A549 (cell line): ENCODE measurements at regions not wholly inside any gene's neighbourhood (a gene's known extent, or its start where the extent isn't known, plus 50 kb on each side); places are given as distances from the start of the nearest gene placed in this dataset.

Experiments used
- MAZ ChIP-seq: fragments of 150-350 bp; IDR thresholded peaks from 2 replicates; pipeline ENCODE4 v1.6.1; 2014; ENCODE audit warnings: antibody characterized with exemption, low read depth, low read length, borderline replicate concordance
- TF ChIP-seq, protein P1 (sequence below): IDR thresholded peaks from 2 replicates; pipeline ENCODE4 v1.6.1; 2012

DNA sequence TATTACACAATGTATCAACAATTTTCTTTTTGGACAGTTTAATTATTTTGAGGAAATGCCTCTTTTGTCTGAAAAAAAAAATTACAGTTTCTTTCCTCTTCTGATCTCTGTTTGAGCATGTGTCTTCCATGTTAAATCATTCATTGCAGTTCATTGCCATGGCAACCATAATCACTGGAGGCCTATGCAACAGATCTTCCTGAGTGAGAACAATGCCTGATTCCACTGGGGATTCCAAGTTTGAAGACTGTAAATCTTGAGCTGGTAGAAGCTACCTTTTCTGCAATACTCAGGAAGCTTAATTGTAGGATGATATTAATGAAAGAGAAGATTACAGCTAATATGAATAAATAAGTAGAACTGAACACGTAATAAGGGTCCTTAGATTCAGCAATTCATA is 721.4 kb upstream of the CNTNAP5 start (continued):
- TF ChIP-seq MAZ: no peak
- TF ChIP-seq, protein P1, sequence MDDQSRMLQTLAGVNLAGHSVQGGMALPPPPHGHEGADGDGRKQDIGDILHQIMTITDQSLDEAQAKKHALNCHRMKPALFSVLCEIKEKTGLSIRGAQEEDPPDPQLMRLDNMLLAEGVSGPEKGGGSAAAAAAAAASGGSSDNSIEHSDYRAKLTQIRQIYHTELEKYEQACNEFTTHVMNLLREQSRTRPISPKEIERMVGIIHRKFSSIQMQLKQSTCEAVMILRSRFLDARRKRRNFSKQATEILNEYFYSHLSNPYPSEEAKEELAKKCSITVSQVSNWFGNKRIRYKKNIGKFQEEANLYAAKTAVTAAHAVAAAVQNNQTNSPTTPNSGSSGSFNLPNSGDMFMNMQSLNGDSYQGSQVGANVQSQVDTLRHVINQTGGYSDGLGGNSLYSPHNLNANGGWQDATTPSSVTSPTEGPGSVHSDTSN: no peak
